Right lobe of liver (tissue), 6 donors: ENCODE measurements at regions not wholly inside any gene's neighbourhood (a gene's known extent, or its start where the extent isn't known, plus 50 kb on each side); places are given as distances from the start of the nearest gene placed in this dataset.

ENCODE experiments used
- ATAC-seq, 4 donors: fragments of 200-7000 bp; cut with Tn5 transposase; one replicate each; pipeline ENCODE4 v1.9.1; 2020; ENCODE audit warnings: mild to moderate bottlenecking in 4 of 4, moderate library complexity in 4 of 4
- DNase-seq, 3 donors: peaks; one replicate each; pipeline ENCODE4 v3.0.0-alpha.2; 2020
- H3K27ac ChIP-seq, 3 donors: fragments of 200-600 bp; one replicate each; pipeline ENCODE4 v1.8.0; 2022
- H3K27me3 ChIP-seq, 2 donors: fragments of 200-600 bp; one replicate each; pipeline ENCODE4 v1.8.0; 2022
- H3K36me3 ChIP-seq, 4 donors: fragments of 200-600 bp; sonication (generic) in 1 of 4; one replicate each; pipeline versions ENCODE4 v1.5.1 to v1.8.0; 2017 to 2022; ENCODE audit warnings: control low read depth in 1 of 4
- H3K4me1 ChIP-seq, 4 donors: fragments of 200-600 bp; sonication (generic) in 1 of 4; one replicate each; pipeline versions ENCODE4 v1.5.1 to v1.8.0; 2017 to 2022; ENCODE audit warnings: control low read depth in 1 of 4
- H3K4me3 ChIP-seq, 3 donors: fragments of 200-600 bp; one replicate each; pipeline ENCODE4 v1.8.0; 2022
- H3K9me3 ChIP-seq, 4 donors: fragments of 200-600 bp; sonication (generic) in 1 of 4; one replicate each; pipeline versions ENCODE4 v1.5.1 to v1.8.0; 2017 to 2022; ENCODE audit warnings: control low read depth in 1 of 4
- POLR2A ChIP-seq: fragments of 450-650 bp; IDR thresholded peaks from one replicate; pipeline ENCODE4 v1.6.1; 2017; ENCODE audit warnings: antibody characterized with exemption, mild to moderate bottlenecking
- whole genome bisulfite sequencing: methylation state at CpG from one replicate; pipeline ENCODE4 v1.1.6; 2018; ENCODE audit warnings: low coverage, low lambda C conversion rate; ENCODE audit not compliant: insufficient coverage; ENCODE audit errors: missing lambda C conversion rate; 5-methylcytosine and 5-hydroxymethylcytosine counted together
- intact Hi-C, 2 donors: fragments of 100-400 bp; cut with DNase I; formaldehyde crosslinking; loops; one replicate each; pipeline versions ENCODE4 v1.11.2 to v1.14.1; 2022
- TF ChIP-seq, protein P1 (sequence below), 4 donors: fragments of 200-600 bp in 3 of 4; fragments of 450-650 bp in 1 of 4; IDR thresholded peaks; one replicate each; pipeline versions ENCODE4 v1.5.1 to v1.8.0; 2016 to 2022; ENCODE audit warnings: antibody characterized with exemption in 4 of 4, mild to moderate bottlenecking in 2 of 4
- donor health status: DM: no; HTN: yes; CAD: no.
- donor health status: DM: no; HTN: no; CAD: no.
- donor health status: DM: no; HTN: no; CAD: no.
- donor health status: DM: no; HTN: yes; CAD: no.
- donor health status: DM: no; HTN: yes; CAD: no.

DNA sequence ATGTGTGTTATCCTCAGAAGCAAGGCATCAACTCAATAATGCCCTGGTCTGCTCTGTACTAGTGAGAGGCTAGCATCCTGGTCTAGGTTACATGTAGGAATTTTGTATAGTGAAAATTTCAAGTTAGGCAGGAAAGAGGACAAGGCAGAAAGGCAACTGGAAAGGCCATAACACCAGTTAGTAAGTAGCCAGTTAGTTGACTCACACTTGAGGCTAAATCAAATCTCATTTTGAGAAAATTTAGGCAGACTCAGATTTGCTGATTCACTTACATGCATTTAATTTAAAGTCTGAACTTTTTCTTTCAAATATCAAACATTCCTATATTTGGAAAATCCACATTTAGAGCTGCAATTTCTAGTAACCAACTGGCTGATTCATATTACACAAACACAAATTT, 184.5 kb upstream of the TCF21 start:
- H3K9me3 ChIP-seq, result no peaks in the 10 kb centered on the region

GRCh38 chr6:133705066-133705465, 183.8 kb upstream of the TCF21 start:
- intact Hi-C loops, result no loop called here
- no peak for TF ChIP-seq POLR2A
- TF ChIP-seq, protein P1, sequence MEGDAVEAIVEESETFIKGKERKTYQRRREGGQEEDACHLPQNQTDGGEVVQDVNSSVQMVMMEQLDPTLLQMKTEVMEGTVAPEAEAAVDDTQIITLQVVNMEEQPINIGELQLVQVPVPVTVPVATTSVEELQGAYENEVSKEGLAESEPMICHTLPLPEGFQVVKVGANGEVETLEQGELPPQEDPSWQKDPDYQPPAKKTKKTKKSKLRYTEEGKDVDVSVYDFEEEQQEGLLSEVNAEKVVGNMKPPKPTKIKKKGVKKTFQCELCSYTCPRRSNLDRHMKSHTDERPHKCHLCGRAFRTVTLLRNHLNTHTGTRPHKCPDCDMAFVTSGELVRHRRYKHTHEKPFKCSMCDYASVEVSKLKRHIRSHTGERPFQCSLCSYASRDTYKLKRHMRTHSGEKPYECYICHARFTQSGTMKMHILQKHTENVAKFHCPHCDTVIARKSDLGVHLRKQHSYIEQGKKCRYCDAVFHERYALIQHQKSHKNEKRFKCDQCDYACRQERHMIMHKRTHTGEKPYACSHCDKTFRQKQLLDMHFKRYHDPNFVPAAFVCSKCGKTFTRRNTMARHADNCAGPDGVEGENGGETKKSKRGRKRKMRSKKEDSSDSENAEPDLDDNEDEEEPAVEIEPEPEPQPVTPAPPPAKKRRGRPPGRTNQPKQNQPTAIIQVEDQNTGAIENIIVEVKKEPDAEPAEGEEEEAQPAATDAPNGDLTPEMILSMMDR (IDR thresholded peaks at IDR 0.05), result no peak
- Histone ChIP-seq H3K4me1 (no peaks in the 10 kb centered on the region), H3K36me3 (no peaks in the 10 kb centered on the region), H3K9me3 (no peaks in the 10 kb centered on the region), H3K4me3 (no peak overlapping the region), H3K27ac (no peak overlapping the region), H3K27me3 (no peaks in the 10 kb centered on the region)
- DNase-seq, result no peak
- ATAC-seq, result no peak
- 59% methylated on average over 1 of the region's 1 CpG for WGBS

More for the DNA sequence above, 184.5 kb upstream of the TCF21 start:
- no peak for ATAC-seq
- H3K36me3 ChIP-seq, result no peaks in the 10 kb centered on the region
- DNase-seq, result no peak
- intact Hi-C loops, result no loop called here
- H3K4me3 ChIP-seq, result no peak overlapping the region
- no peak overlapping the region for H3K27ac ChIP-seq
- H3K4me1 ChIP-seq, result no peaks in the 10 kb centered on the region
- TF ChIP-seq POLR2A, result no peak
- TF ChIP-seq, protein P1 (IDR thresholded peaks at IDR 0.05), result no peak
- H3K27me3 ChIP-seq, result no peaks in the 10 kb centered on the region

GRCh38 chr6:133705731-133706130, 183.2 kb upstream of the TCF21 start:
- intact Hi-C loops, result no loop called here
- H3K4me3 ChIP-seq, result no peak overlapping the region
- 35% methylated on average over 2 of the region's 2 CpGs for WGBS
- H3K27me3 ChIP-seq, result no peaks in the 10 kb centered on the region
- DNase-seq (no peak), ATAC-seq (no peak)
- no peaks in the 10 kb centered on the region for H3K9me3 ChIP-seq
- H3K36me3 ChIP-seq, result no peaks in the 10 kb centered on the region
- no peaks in the 10 kb centered on the region for H3K4me1 ChIP-seq
- TF ChIP-seq POLR2A, result no peak
- TF ChIP-seq, protein P1 (IDR thresholded peaks at IDR 0.05), result no peak
- no peak overlapping the region for H3K27ac ChIP-seq

- DNase-seq, result no peak
- 26% methylated on average over 4 of the region's 4 CpGs for WGBS
These were observed 181.5 kb upstream of the TCF21 start for GRCh38 chr6:133707456-133707855.

DNA sequence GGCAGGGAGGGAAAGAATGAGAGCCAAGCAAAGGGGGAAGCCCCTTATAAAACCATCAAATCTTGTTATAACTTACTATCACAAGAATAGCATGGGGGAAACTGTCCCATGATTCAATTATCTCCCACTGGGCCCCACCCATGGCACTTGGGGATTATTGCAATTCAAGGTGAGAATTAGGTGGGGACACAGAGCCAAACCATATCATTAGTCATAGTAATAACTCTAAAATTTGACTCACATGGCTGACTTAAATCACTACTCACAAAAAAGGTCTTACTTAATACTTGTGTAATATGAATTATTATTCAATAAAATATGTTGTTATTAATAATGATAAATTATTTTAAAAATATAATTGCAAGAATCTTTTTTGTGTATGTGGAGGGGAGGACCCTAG, 178.1 kb upstream of the TCF21 start:
- Histone ChIP-seq H3K9me3 (no peaks in the 10 kb centered on the region), H3K27ac (no peak overlapping the region), H3K4me3 (no peak overlapping the region), H3K4me1 (no peaks in the 10 kb centered on the region), H3K36me3 (no peaks in the 10 kb centered on the region), H3K27me3 (no peaks in the 10 kb centered on the region)
- intact Hi-C loops, result no loop called here
- TF ChIP-seq, protein P1 (IDR thresholded peaks at IDR 0.05), result no peak
- TF ChIP-seq POLR2A, result no peak
- ATAC-seq (no peak), DNase-seq (no peak)

More at GRCh38 chr6:133707456-133707855, 181.5 kb upstream of the TCF21 start:
- Histone ChIP-seq H3K36me3 (no peaks in the 10 kb centered on the region), H3K4me3 (no peak overlapping the region), H3K9me3 (no peaks in the 10 kb centered on the region), H3K27me3 (no peaks in the 10 kb centered on the region), H3K4me1 (no peaks in the 10 kb centered on the region), H3K27ac (no peak overlapping the region)
- ATAC-seq, result no peak
- TF ChIP-seq POLR2A, result no peak
- TF ChIP-seq, protein P1 (IDR thresholded peaks at IDR 0.05), result no peak
- intact Hi-C loops, result no loop called here
